Prostate gland (tissue), 2 donors: ENCODE measurements at regions not wholly inside any gene's neighbourhood (a gene's known extent, or its start where the extent isn't known, plus 50 kb on each side); places are given as distances from the start of the nearest gene placed in this dataset.

Source experiments
- POLR2A ChIP-seq: fragments of 450-650 bp; IDR thresholded peaks from one replicate; pipeline ENCODE4 v1.6.1; 2016; ENCODE audit warnings: antibody characterized with exemption, mild to moderate bottlenecking
- TF ChIP-seq, protein P1 (sequence below), 4 experiments: fragments of 200-600 bp in 2 of 4; fragments of 450-650 bp in 2 of 4; sonication (generic) in 2 of 4; IDR thresholded peaks; 1 replicate in 3 of 4; 2 replicates in 1 of 4; pipeline ENCODE4 v1.5.1; 2016 to 2019; ENCODE audit warnings: antibody characterized with exemption in 4 of 4, mild to moderate bottlenecking in 2 of 4, moderate library complexity in 2 of 4

DNA sequence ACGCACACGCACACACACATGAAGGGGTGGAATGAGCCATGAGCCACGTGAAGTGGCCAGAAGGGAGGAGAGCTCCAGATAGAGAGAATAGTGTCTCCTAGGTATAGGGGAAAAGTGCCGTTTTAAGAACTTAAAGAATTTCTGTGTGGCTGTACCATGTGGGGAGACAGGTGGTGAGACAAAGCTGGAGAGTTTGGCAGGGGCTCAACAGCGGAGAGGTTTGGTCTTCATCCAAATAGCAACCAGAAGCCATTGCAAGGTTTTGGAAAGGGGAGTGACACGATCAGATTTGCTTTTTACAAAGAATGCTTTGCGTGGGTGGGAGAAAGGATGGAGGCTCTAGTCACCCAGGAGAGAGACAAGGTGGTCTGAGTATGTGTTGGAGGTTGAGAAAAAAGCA is 146.0 kb downstream of the IL20RB start:
- TF ChIP-seq POLR2A = no peak
- TF ChIP-seq, protein P1, sequence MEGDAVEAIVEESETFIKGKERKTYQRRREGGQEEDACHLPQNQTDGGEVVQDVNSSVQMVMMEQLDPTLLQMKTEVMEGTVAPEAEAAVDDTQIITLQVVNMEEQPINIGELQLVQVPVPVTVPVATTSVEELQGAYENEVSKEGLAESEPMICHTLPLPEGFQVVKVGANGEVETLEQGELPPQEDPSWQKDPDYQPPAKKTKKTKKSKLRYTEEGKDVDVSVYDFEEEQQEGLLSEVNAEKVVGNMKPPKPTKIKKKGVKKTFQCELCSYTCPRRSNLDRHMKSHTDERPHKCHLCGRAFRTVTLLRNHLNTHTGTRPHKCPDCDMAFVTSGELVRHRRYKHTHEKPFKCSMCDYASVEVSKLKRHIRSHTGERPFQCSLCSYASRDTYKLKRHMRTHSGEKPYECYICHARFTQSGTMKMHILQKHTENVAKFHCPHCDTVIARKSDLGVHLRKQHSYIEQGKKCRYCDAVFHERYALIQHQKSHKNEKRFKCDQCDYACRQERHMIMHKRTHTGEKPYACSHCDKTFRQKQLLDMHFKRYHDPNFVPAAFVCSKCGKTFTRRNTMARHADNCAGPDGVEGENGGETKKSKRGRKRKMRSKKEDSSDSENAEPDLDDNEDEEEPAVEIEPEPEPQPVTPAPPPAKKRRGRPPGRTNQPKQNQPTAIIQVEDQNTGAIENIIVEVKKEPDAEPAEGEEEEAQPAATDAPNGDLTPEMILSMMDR (IDR thresholded peaks at IDR 0.05) = no peak
